ENCODE measurements at regions not wholly inside any gene's neighbourhood (a gene's known extent, or its start where the extent isn't known, plus 50 kb on each side); places are given as distances from the start of the nearest gene placed in this dataset.
"Not testable (repeated sequence)": the region's sequence is repeated elsewhere in the genome, so short reads cannot be mapped to it uniquely, and the experiment has no call there.

GRCh38 chr5:92222449-92222848 lies 839.3 kb upstream of the ARRDC3 start:
- H3K9me3 ChIP-seq (ENCODE audit: control insufficient read depth in 1 of 2, low read length in 2 of 2), result peaks cover 3 to 8% of the 10 kb centered on the region in 2 donors
- no peaks in the 10 kb centered on the region for H3K4me1 ChIP-seq (ENCODE audit: control insufficient read depth in 1 of 2, insufficient read depth in 2 of 2, low read length in 2 of 2)
- H3K4me3 ChIP-seq (ENCODE audit: low read depth in 1 of 2, low read length in 2 of 2), result no peak overlapping the region
- H3K27me3 ChIP-seq (ENCODE audit: low read depth, low read length), result no peaks in the 10 kb centered on the region
- no peaks in the 10 kb centered on the region for H3K36me3 ChIP-seq (ENCODE audit: control insufficient read depth in 1 of 2, insufficient read depth in 2 of 2, low read length in 2 of 2)
- no peak overlapping the region for H3K27ac ChIP-seq (ENCODE audit: low read length)

GRCh38 chr5:92216852-92217251 lies 833.7 kb upstream of the ARRDC3 start:
- not testable (repeated sequence) for H3K27me3 ChIP-seq (ENCODE audit: low read depth, low read length); H3K4me3 ChIP-seq (ENCODE audit: low read depth in 1 of 2, low read length in 2 of 2); H3K4me1 ChIP-seq (ENCODE audit: control insufficient read depth in 1 of 2, insufficient read depth in 2 of 2, low read length in 2 of 2); H3K27ac ChIP-seq (ENCODE audit: low read length); H3K36me3 ChIP-seq (ENCODE audit: control insufficient read depth in 1 of 2, insufficient read depth in 2 of 2, low read length in 2 of 2)
- peaks cover 0 to 13% of the 10 kb centered on the region in 2 donors for H3K9me3 ChIP-seq (ENCODE audit: control insufficient read depth in 1 of 2, low read length in 2 of 2)

- H3K27me3 ChIP-seq (ENCODE audit: low read depth, low read length), result no peaks in the 10 kb centered on the region
- peaks cover 0 to 13% of the 10 kb centered on the region in 2 donors for H3K9me3 ChIP-seq (ENCODE audit: control insufficient read depth in 1 of 2, low read length in 2 of 2)
- H3K4me1 ChIP-seq (ENCODE audit: control insufficient read depth in 1 of 2, insufficient read depth in 2 of 2, low read length in 2 of 2), result no peaks in the 10 kb centered on the region
- no peak overlapping the region for H3K27ac ChIP-seq (ENCODE audit: low read length)
- H3K4me3 ChIP-seq (ENCODE audit: low read depth in 1 of 2, low read length in 2 of 2), result no peak overlapping the region
- no peaks in the 10 kb centered on the region for H3K36me3 ChIP-seq (ENCODE audit: control insufficient read depth in 1 of 2, insufficient read depth in 2 of 2, low read length in 2 of 2)
Measured at GRCh38 chr5:92215116-92215515, 832.0 kb upstream of the ARRDC3 start.

- Histone ChIP-seq H3K4me1 (ENCODE audit: control insufficient read depth in 1 of 2, insufficient read depth in 2 of 2, low read length in 2 of 2) (no peaks in the 10 kb centered on the region), H3K4me3 (ENCODE audit: low read depth in 1 of 2, low read length in 2 of 2) (no peak overlapping the region), H3K9me3 (ENCODE audit: control insufficient read depth in 1 of 2, low read length in 2 of 2) (peaks cover 0 to 3% of the 10 kb centered on the region in 2 donors), H3K27me3 (ENCODE audit: low read depth, low read length) (no peaks in the 10 kb centered on the region), H3K27ac (ENCODE audit: low read length) (no peak overlapping the region), H3K36me3 (ENCODE audit: control insufficient read depth in 1 of 2, insufficient read depth in 2 of 2, low read length in 2 of 2) (no peaks in the 10 kb centered on the region)
Measured at GRCh38 chr5:92208265-92208664, 825.1 kb upstream of the ARRDC3 start.

GRCh38 chr5:92207151-92207550 lies 824.0 kb upstream of the ARRDC3 start:
- Histone ChIP-seq H3K27me3 (ENCODE audit: low read depth, low read length) (no peaks in the 10 kb centered on the region), H3K36me3 (ENCODE audit: control insufficient read depth in 1 of 2, insufficient read depth in 2 of 2, low read length in 2 of 2) (no peaks in the 10 kb centered on the region), H3K4me1 (ENCODE audit: control insufficient read depth in 1 of 2, insufficient read depth in 2 of 2, low read length in 2 of 2) (no peaks in the 10 kb centered on the region), H3K4me3 (ENCODE audit: low read depth in 1 of 2, low read length in 2 of 2) (no peak overlapping the region), H3K27ac (ENCODE audit: low read length) (no peak overlapping the region), H3K9me3 (ENCODE audit: control insufficient read depth in 1 of 2, low read length in 2 of 2) (peaks cover 0 to 3% of the 10 kb centered on the region in 2 donors)

GRCh38 chr5:92206681-92207080 lies 823.6 kb upstream of the ARRDC3 start:
- no peaks in the 10 kb centered on the region for H3K4me1 ChIP-seq (ENCODE audit: control insufficient read depth in 1 of 2, insufficient read depth in 2 of 2, low read length in 2 of 2)
- H3K27ac ChIP-seq (ENCODE audit: low read length), result no peak overlapping the region
- H3K36me3 ChIP-seq (ENCODE audit: control insufficient read depth in 1 of 2, insufficient read depth in 2 of 2, low read length in 2 of 2), result no peaks in the 10 kb centered on the region
- no peak overlapping the region for H3K4me3 ChIP-seq (ENCODE audit: low read depth in 1 of 2, low read length in 2 of 2)
- peaks cover 0 to 3% of the 10 kb centered on the region in 2 donors for H3K9me3 ChIP-seq (ENCODE audit: control insufficient read depth in 1 of 2, low read length in 2 of 2)
- no peaks in the 10 kb centered on the region for H3K27me3 ChIP-seq (ENCODE audit: low read depth, low read length)

GRCh38 chr5:92199035-92199434 lies 815.9 kb upstream of the ARRDC3 start:
- not testable (repeated sequence) for H3K4me3 ChIP-seq (ENCODE audit: low read depth in 1 of 2, low read length in 2 of 2); H3K27me3 ChIP-seq (ENCODE audit: low read depth, low read length); H3K9me3 ChIP-seq (ENCODE audit: control insufficient read depth in 1 of 2, low read length in 2 of 2); H3K36me3 ChIP-seq (ENCODE audit: control insufficient read depth in 1 of 2, insufficient read depth in 2 of 2, low read length in 2 of 2); H3K4me1 ChIP-seq (ENCODE audit: control insufficient read depth in 1 of 2, insufficient read depth in 2 of 2, low read length in 2 of 2); H3K27ac ChIP-seq (ENCODE audit: low read length)

- Histone ChIP-seq H3K4me1 (ENCODE audit: control insufficient read depth in 1 of 2, insufficient read depth in 2 of 2, low read length in 2 of 2) (no peaks in the 10 kb centered on the region), H3K9me3 (ENCODE audit: control insufficient read depth in 1 of 2, low read length in 2 of 2) (no peaks in the 10 kb centered on the region), H3K27me3 (ENCODE audit: low read depth, low read length) (no peaks in the 10 kb centered on the region)
Measured at GRCh38 chr5:92181656-92182055, 798.5 kb upstream of the ARRDC3 start.

GRCh38 chr5:92180391-92180790 lies 797.3 kb upstream of the ARRDC3 start:
- no peak overlapping the region for H3K27ac ChIP-seq (ENCODE audit: low read length)
- H3K4me3 ChIP-seq (ENCODE audit: low read depth in 1 of 2, low read length in 2 of 2), result no peak overlapping the region
- H3K4me1 ChIP-seq (ENCODE audit: control insufficient read depth in 1 of 2, insufficient read depth in 2 of 2, low read length in 2 of 2), result no peaks in the 10 kb centered on the region
- H3K36me3 ChIP-seq (ENCODE audit: control insufficient read depth in 1 of 2, insufficient read depth in 2 of 2, low read length in 2 of 2), result no peaks in the 10 kb centered on the region
- no peaks in the 10 kb centered on the region for H3K27me3 ChIP-seq (ENCODE audit: low read depth, low read length)
- no peaks in the 10 kb centered on the region for H3K9me3 ChIP-seq (ENCODE audit: control insufficient read depth in 1 of 2, low read length in 2 of 2)

More at GRCh38 chr5:92181656-92182055, 798.5 kb upstream of the ARRDC3 start:
- Histone ChIP-seq H3K36me3 (ENCODE audit: control insufficient read depth in 1 of 2, insufficient read depth in 2 of 2, low read length in 2 of 2) (no peaks in the 10 kb centered on the region), H3K4me3 (ENCODE audit: low read depth in 1 of 2, low read length in 2 of 2) (no peak overlapping the region), H3K27ac (ENCODE audit: low read length) (no peak overlapping the region)

GRCh38 chr5:92179651-92180050 lies 796.5 kb upstream of the ARRDC3 start:
- Histone ChIP-seq H3K9me3 (ENCODE audit: control insufficient read depth in 1 of 2, low read length in 2 of 2) (no peaks in the 10 kb centered on the region), H3K36me3 (ENCODE audit: control insufficient read depth in 1 of 2, insufficient read depth in 2 of 2, low read length in 2 of 2) (no peaks in the 10 kb centered on the region), H3K27ac (ENCODE audit: low read length) (no peak overlapping the region), H3K27me3 (ENCODE audit: low read depth, low read length) (no peaks in the 10 kb centered on the region), H3K4me1 (ENCODE audit: control insufficient read depth in 1 of 2, insufficient read depth in 2 of 2, low read length in 2 of 2) (no peaks in the 10 kb centered on the region), H3K4me3 (ENCODE audit: low read depth in 1 of 2, low read length in 2 of 2) (no peak overlapping the region)

- Histone ChIP-seq H3K36me3 (ENCODE audit: control insufficient read depth in 1 of 2, insufficient read depth in 2 of 2, low read length in 2 of 2) (no peaks in the 10 kb centered on the region), H3K4me1 (ENCODE audit: control insufficient read depth in 1 of 2, insufficient read depth in 2 of 2, low read length in 2 of 2) (no peaks in the 10 kb centered on the region), H3K4me3 (ENCODE audit: low read depth in 1 of 2, low read length in 2 of 2) (no peak overlapping the region), H3K27ac (ENCODE audit: low read length) (no peak overlapping the region), H3K9me3 (ENCODE audit: control insufficient read depth in 1 of 2, low read length in 2 of 2) (no peaks in the 10 kb centered on the region), H3K27me3 (ENCODE audit: low read depth, low read length) (no peaks in the 10 kb centered on the region)
Measured at GRCh38 chr5:92177926-92178487, 794.9 kb upstream of the ARRDC3 start.

- Histone ChIP-seq H3K9me3 (ENCODE audit: control insufficient read depth in 1 of 2, low read length in 2 of 2) (no peaks in the 10 kb centered on the region), H3K36me3 (ENCODE audit: control insufficient read depth in 1 of 2, insufficient read depth in 2 of 2, low read length in 2 of 2) (no peaks in the 10 kb centered on the region), H3K27me3 (ENCODE audit: low read depth, low read length) (no peaks in the 10 kb centered on the region), H3K4me3 (ENCODE audit: low read depth in 1 of 2, low read length in 2 of 2) (no peak overlapping the region), H3K4me1 (ENCODE audit: control insufficient read depth in 1 of 2, insufficient read depth in 2 of 2, low read length in 2 of 2) (no peaks in the 10 kb centered on the region), H3K27ac (ENCODE audit: low read length) (no peak overlapping the region)
Measured at GRCh38 chr5:92163906-92164305, 780.8 kb upstream of the ARRDC3 start.
